ENCODE measurements at regions not wholly inside any gene's neighbourhood (a gene's known extent, or its start where the extent isn't known, plus 50 kb on each side); places are given as distances from the start of the nearest gene placed in this dataset.

GRCh38 chr10:128281861-128282260, 155.6 kb upstream of the MKI67 start:
- no peak for DNase-seq (ENCODE audit: low read depth)

GRCh38 chr10:128286141-128286761, 160.0 kb upstream of the MKI67 start:
- no peak for DNase-seq (ENCODE audit: low read depth)

- DNase-seq (ENCODE audit: low read depth), result no peak
Measured at GRCh38 chr10:128286762-128287500, 160.7 kb upstream of the MKI67 start.

GRCh38 chr10:128287921-128288320, 161.7 kb upstream of the MKI67 start:
- DNase-seq (ENCODE audit: low read depth), result no peak

- no peak for DNase-seq (ENCODE audit: low read depth)
Measured at GRCh38 chr10:128289621-128290020, 163.4 kb upstream of the MKI67 start.

- DNase-seq (ENCODE audit: low read depth), result no peak
Measured at GRCh38 chr10:128295003-128295402, 168.8 kb upstream of the MKI67 start.

- DNase-seq (ENCODE audit: low read depth), result no peak
Measured at GRCh38 chr10:128296253-128297007, 170.2 kb upstream of the MKI67 start.

GRCh38 chr10:128297709-128298378, 171.6 kb upstream of the MKI67 start:
- no peak for DNase-seq (ENCODE audit: low read depth)

GRCh38 chr10:128298587-128298986, 172.4 kb upstream of the MKI67 start:
- DNase-seq (ENCODE audit: low read depth), result no peak

GRCh38 chr10:128300290-128300824, 174.1 kb upstream of the MKI67 start:
- no peak for DNase-seq (ENCODE audit: low read depth)

- no peak for DNase-seq (ENCODE audit: low read depth)
Measured at GRCh38 chr10:128301051-128301450, 174.8 kb upstream of the MKI67 start.

GRCh38 chr10:128302808-128303207, 176.6 kb upstream of the MKI67 start:
- DNase-seq (ENCODE audit: low read depth), result no peak

GRCh38 chr10:128304271-128304670, 178.0 kb upstream of the MKI67 start:
- DNase-seq (ENCODE audit: low read depth), result no peak

- no peak for DNase-seq (ENCODE audit: low read depth)
Measured at GRCh38 chr10:128305601-128306345, 179.6 kb upstream of the MKI67 start.

GRCh38 chr10:128306535-128306934, 180.3 kb upstream of the MKI67 start:
- DNase-seq (ENCODE audit: low read depth), result no peak

GRCh38 chr10:128306966-128307365, 180.7 kb upstream of the MKI67 start:
- DNase-seq (ENCODE audit: low read depth), result no peak

- DNase-seq (ENCODE audit: low read depth), result no peak
Measured at GRCh38 chr10:128307820-128308219, 181.6 kb upstream of the MKI67 start.

GRCh38 chr10:128310971-128311658, 184.9 kb upstream of the MKI67 start:
- no peak for DNase-seq (ENCODE audit: low read depth)

GRCh38 chr10:128312250-128312649, 186.0 kb upstream of the MKI67 start:
- DNase-seq (ENCODE audit: low read depth), result no peak

GRCh38 chr10:128314686-128315085, 188.5 kb upstream of the MKI67 start:
- DNase-seq (ENCODE audit: low read depth), result no peak
